GM23248 (cell line): ENCODE measurements at regions not wholly inside any gene's neighbourhood (a gene's known extent, or its start where the extent isn't known, plus 50 kb on each side); places are given as distances from the start of the nearest gene placed in this dataset. TPM values are rescaled to one million over a fixed set of nuclear protein-coding genes. Genes with fewer than 3 reads are reported as not detected.
A peak's percentile ranks its signal among the peaks of the same experiment; 100 is the strongest.

Experiments used
- DNase-seq: peaks from one replicate; pipeline ENCODE4 v3.0.0-alpha.2; 2015
- H2AFZ ChIP-seq: fragments of 200-600 bp; sonication (generic); 2 replicates; pipeline ENCODE4 v1.6.1; 2016; ENCODE audit warnings: antibody characterized with exemption
- H3F3A ChIP-seq: fragments of 200-600 bp; sonication (generic); 2 replicates; pipeline ENCODE4 v1.6.1; 2016; ENCODE audit warnings: mild to moderate bottlenecking, antibody characterized with exemption, mixed run types; ENCODE audit not compliant: insufficient read depth
- H3K27ac ChIP-seq: fragments of 200-600 bp; sonication (generic); 2 replicates; pipeline ENCODE4 v1.5.1; 2016; ENCODE audit warnings: mild to moderate bottlenecking
- H3K27me3 ChIP-seq: fragments of 200-600 bp; sonication (generic); replicated peaks from 2 replicates; pipeline ENCODE4 v1.6.1; 2016; ENCODE audit warnings: mild to moderate bottlenecking; ENCODE audit not compliant: insufficient read depth
- H3K36me3 ChIP-seq: fragments of 200-600 bp; sonication (generic); 2 replicates; pipeline ENCODE4 v1.6.1; 2016; ENCODE audit warnings: low read depth, mild to moderate bottlenecking
- H3K4me1 ChIP-seq: fragments of 200-600 bp; sonication (generic); 2 replicates; pipeline ENCODE4 v1.6.1; 2016; ENCODE audit warnings: mild to moderate bottlenecking; ENCODE audit not compliant: insufficient read depth
- H3K4me2 ChIP-seq: fragments of 200-600 bp; sonication (generic); one replicate; pipeline ENCODE4 v1.6.1; 2016; ENCODE audit warnings: mild to moderate bottlenecking; ENCODE audit not compliant: unreplicated experiment
- H3K4me3 ChIP-seq: fragments of 200-600 bp; sonication (generic); 2 replicates; pipeline ENCODE4 v1.5.1; 2016; ENCODE audit warnings: mild to moderate bottlenecking
- H3K79me2 ChIP-seq: fragments of 200-600 bp; sonication (generic); 2 replicates; pipeline ENCODE4 v1.6.1; 2016; ENCODE audit warnings: mild to moderate bottlenecking; ENCODE audit not compliant: insufficient read depth
- H3K9ac ChIP-seq: fragments of 200-600 bp; sonication (generic); 2 replicates; pipeline ENCODE4 v1.6.1; 2016; ENCODE audit warnings: mild to moderate bottlenecking
- H3K9me2 ChIP-seq: fragments of 200-600 bp; sonication (generic); 2 replicates; pipeline ENCODE4 v1.6.1; 2016; ENCODE audit warnings: mixed run types, mild to moderate bottlenecking, moderate library complexity; ENCODE audit not compliant: insufficient read depth
- H3K9me3 ChIP-seq: fragments of 200-600 bp; sonication (generic); one replicate; pipeline ENCODE4 v1.6.1; 2017; ENCODE audit warnings: low read depth
- H4K20me1 ChIP-seq: fragments of 200-600 bp; sonication (generic); 2 replicates; pipeline ENCODE4 v1.6.0; 2016; ENCODE audit not compliant: insufficient read depth
- EZH2 ChIP-seq: fragments of 200-600 bp; sonication (generic); IDR thresholded peaks from 2 replicates; pipeline ENCODE4 v1.6.1; 2018; ENCODE audit warnings: antibody characterized with exemption, mild to moderate bottlenecking; ENCODE audit not compliant: insufficient read depth, poor library complexity, severe bottlenecking
- EZH2phosphoT487 ChIP-seq: fragments of 200-600 bp; sonication (generic); IDR thresholded peaks from 2 replicates; pipeline ENCODE4 v1.6.1; 2018; ENCODE audit warnings: antibody characterized with exemption, moderate library complexity, mild to moderate bottlenecking, low read depth; ENCODE audit not compliant: insufficient read depth
- in situ Hi-C: fragments of 300-500 bp; cut with MboI; formaldehyde crosslinking; loops from 2 replicates; pipeline ENCODE4 v1.15.0; 2020
- small RNA-seq: library from RNA; depleted of rRNA; stranded (forward); fragments of <200 nt; gene quantifications from one replicate; pipeline ENCODE3, GENCODE V24; 2014; ENCODE audit warnings: low read depth, low replicate concordance

DNA sequence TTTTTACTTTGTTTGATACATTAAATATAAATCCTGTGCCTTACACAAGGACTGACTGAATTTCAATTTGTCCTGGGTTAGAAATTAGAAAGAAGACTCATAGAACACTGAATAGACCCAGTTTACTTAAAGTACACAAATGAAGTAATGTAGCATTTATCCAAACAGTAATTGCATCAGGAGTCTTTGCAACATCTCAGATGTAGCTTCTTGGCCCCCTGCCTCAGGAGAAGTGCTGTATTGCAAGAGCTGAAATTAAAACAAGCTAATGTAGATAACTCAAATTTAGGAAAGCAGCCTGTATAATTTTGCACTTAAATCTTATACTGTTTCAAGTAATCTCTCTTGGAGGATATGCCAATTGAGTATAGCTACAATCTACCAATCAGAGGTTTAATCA is 54.3 kb upstream of the KCND2 start:
- Histone ChIP-seq H3K9ac (no peak overlapping the region), H2AFZ (no peak overlapping the region), H3K36me3 (no peaks in the 10 kb centered on the region), H3K27me3 (no peaks in the 10 kb centered on the region), H4K20me1 (no peaks in the 10 kb centered on the region), H3K9me3 (no peaks in the 10 kb centered on the region), H3K79me2 (no peaks in the 10 kb centered on the region), H3K27ac (no peak overlapping the region), H3K9me2 (no peaks in the 10 kb centered on the region), H3F3A (no peaks in the 10 kb centered on the region), H3K4me2 (no peak overlapping the region), H3K4me3 (no peak overlapping the region), H3K4me1 (no peaks in the 10 kb centered on the region)
- TF ChIP-seq EZH2phosphoT487: no peak
- TF ChIP-seq EZH2: no peak
- in situ Hi-C loops: no loop called here
- DNase-seq: peak; percentile 47

DNA sequence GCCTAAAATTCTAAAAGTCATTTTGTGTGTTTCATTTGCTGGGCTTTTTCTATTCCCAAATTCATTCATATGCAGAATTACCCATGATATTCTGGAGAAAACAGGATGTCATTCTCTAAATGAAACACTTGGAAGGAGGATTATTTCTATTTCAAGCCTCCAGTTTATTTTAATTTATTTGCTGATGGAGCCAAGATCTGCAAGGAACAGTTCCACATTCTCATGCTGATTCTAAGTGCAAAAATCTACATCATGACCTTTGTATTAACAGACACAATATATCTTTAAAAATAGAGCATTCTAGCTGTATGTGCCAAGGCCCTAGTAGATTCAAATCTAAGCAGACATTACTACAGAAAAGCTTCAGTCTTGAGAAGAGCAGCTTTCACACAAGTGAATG is 51.3 kb upstream of the KCND2 start:
- Histone ChIP-seq H3F3A (no peaks in the 10 kb centered on the region), H3K9me3 (no peaks in the 10 kb centered on the region), H4K20me1 (no peaks in the 10 kb centered on the region), H3K27me3 (no peaks in the 10 kb centered on the region), H3K36me3 (no peaks in the 10 kb centered on the region), H3K79me2 (no peaks in the 10 kb centered on the region), H3K4me3 (no peak overlapping the region), H3K4me1 (no peaks in the 10 kb centered on the region), H2AFZ (no peak overlapping the region), H3K4me2 (no peak overlapping the region), H3K27ac (no peak overlapping the region), H3K9me2 (no peaks in the 10 kb centered on the region), H3K9ac (no peak overlapping the region)
- DNase-seq: no peak
- in situ Hi-C loops: no loop called here
- no peak for TF ChIP-seq EZH2
- no peak for TF ChIP-seq EZH2phosphoT487

Small RNAs in the stretch of these regions (small RNA-seq; reads per million reads assigned to genes)
- gene RNU1-29P: not detected
